Large intestine (tissue), 3 donors: ENCODE measurements at regions not wholly inside any gene's neighbourhood (a gene's known extent, or its start where the extent isn't known, plus 50 kb on each side); places are given as distances from the start of the nearest gene placed in this dataset.
A peak's percentile ranks its signal among the peaks of the same experiment; 100 is the strongest.
"Not testable (repeated sequence)": the region's sequence is repeated elsewhere in the genome, so short reads cannot be mapped to it uniquely, and the experiment has no call there.

Experiments used
- DNase-seq, 2 donors: peaks; one replicate each; pipeline versions ENCODE4 v3.0.0 to v3.0.0-alpha.2; 2013
- H3K27ac ChIP-seq: one replicate; pipeline ENCODE4 v1.5.1; 2013; ENCODE audit warnings: low read length
- H3K27me3 ChIP-seq: 2 replicates; pipeline ENCODE4 v1.6.1; 2013; ENCODE audit warnings: low read length; ENCODE audit not compliant: control insufficient read depth, insufficient read depth
- H3K36me3 ChIP-seq: 2 replicates; pipeline ENCODE4 v1.6.1; 2013; ENCODE audit warnings: low read length; ENCODE audit not compliant: control insufficient read depth, insufficient read depth
- H3K4me1 ChIP-seq: one replicate; pipeline ENCODE4 v1.6.1; 2013; ENCODE audit warnings: low read length; ENCODE audit not compliant: control insufficient read depth, insufficient read depth
- H3K4me3 ChIP-seq: one replicate; pipeline ENCODE4 v1.5.1; 2013; ENCODE audit warnings: low read length
- H3K9me3 ChIP-seq: one replicate; pipeline ENCODE4 v1.6.1; 2013; ENCODE audit warnings: mild to moderate bottlenecking, low read depth, low read length, moderate library complexity; ENCODE audit not compliant: control insufficient read depth
- WGBS: methylation state at CpG from one replicate; pipeline ENCODE4 v1.1.5; 2013; ENCODE audit warnings: low lambda C conversion rate; ENCODE audit not compliant: insufficient coverage; 5-methylcytosine and 5-hydroxymethylcytosine counted together

GRCh38 chr9:89953263-89953662 is 348.5 kb downstream of the GADD45G start:
- not testable (repeated sequence) for H3K27ac ChIP-seq, H3K36me3 ChIP-seq, H3K9me3 ChIP-seq, H3K27me3 ChIP-seq, H3K4me1 ChIP-seq, DNase-seq, H3K4me3 ChIP-seq
- WGBS: no CpG with 5 or more reads among the region's 4 CpGs

- H3K27ac ChIP-seq: no peak overlapping the region
- WGBS: no CpG with 5 or more reads among the region's 16 CpGs
- DNase-seq: no peak
- H3K36me3 ChIP-seq: no peaks in the 10 kb centered on the region
- no peaks in the 10 kb centered on the region for H3K27me3 ChIP-seq
- H3K4me3 ChIP-seq: no peak overlapping the region
- H3K9me3 ChIP-seq: peaks cover 3% of the 10 kb centered on the region
- no peaks in the 10 kb centered on the region for H3K4me1 ChIP-seq
These were observed 349.2 kb downstream of the GADD45G start for GRCh38 chr9:89953824-89954615.

GRCh38 chr9:89955144-89955543 is 350.3 kb downstream of the GADD45G start:
- no peaks in the 10 kb centered on the region for H3K4me1 ChIP-seq
- H3K27ac ChIP-seq: no peak overlapping the region
- no peak for DNase-seq
- no peak overlapping the region for H3K4me3 ChIP-seq
- H3K9me3 ChIP-seq: peaks cover 3% of the 10 kb centered on the region
- no CpG with 5 or more reads among the region's 2 CpGs for WGBS
- H3K36me3 ChIP-seq: no peaks in the 10 kb centered on the region
- H3K27me3 ChIP-seq: no peaks in the 10 kb centered on the region

GRCh38 chr9:89955626-89956025 is 350.8 kb downstream of the GADD45G start:
- WGBS: 100% methylated on average over 1 of the region's 1 CpG
- H3K4me3 ChIP-seq: no peak overlapping the region
- H3K27ac ChIP-seq: no peak overlapping the region
- no peaks in the 10 kb centered on the region for H3K4me1 ChIP-seq
- DNase-seq: no peak
- H3K36me3 ChIP-seq: no peaks in the 10 kb centered on the region
- H3K9me3 ChIP-seq: peaks cover 3% of the 10 kb centered on the region
- no peaks in the 10 kb centered on the region for H3K27me3 ChIP-seq

- Histone ChIP-seq H3K4me1 (no peaks in the 10 kb centered on the region), H3K27me3 (no peaks in the 10 kb centered on the region), H3K4me3 (no peak overlapping the region), H3K27ac (no peak overlapping the region), H3K9me3 (peaks cover 3% of the 10 kb centered on the region), H3K36me3 (no peaks in the 10 kb centered on the region)
- 84% methylated on average over 5 of the region's 5 CpGs for WGBS
- no peak for DNase-seq
These were observed 351.5 kb downstream of the GADD45G start for GRCh38 chr9:89956331-89956730.

GRCh38 chr9:89956907-89957306 is 352.1 kb downstream of the GADD45G start:
- no peak overlapping the region for H3K4me3 ChIP-seq
- H3K9me3 ChIP-seq: peaks cover 3% of the 10 kb centered on the region
- DNase-seq: no peak
- peaks cover 2% of the 10 kb centered on the region for H3K4me1 ChIP-seq
- H3K27ac ChIP-seq: no peak overlapping the region
- no peaks in the 10 kb centered on the region for H3K36me3 ChIP-seq
- H3K27me3 ChIP-seq: no peaks in the 10 kb centered on the region
- no CpG with 5 or more reads among the region's 3 CpGs for WGBS

- DNase-seq: no peak
- Histone ChIP-seq H3K27me3 (no peaks in the 10 kb centered on the region), H3K36me3 (no peaks in the 10 kb centered on the region), H3K27ac (no peak overlapping the region), H3K9me3 (no peaks in the 10 kb centered on the region), H3K4me3 (no peak overlapping the region), H3K4me1 (peaks cover 2% of the 10 kb centered on the region)
- WGBS: 100% methylated on average over 2 of the region's 11 CpGs
These were observed 353.3 kb downstream of the GADD45G start for GRCh38 chr9:89958086-89958485.

- Histone ChIP-seq H3K4me1 (peaks cover 2% of the 10 kb centered on the region), H3K4me3 (no peak overlapping the region), H3K36me3 (no peaks in the 10 kb centered on the region), H3K27me3 (no peaks in the 10 kb centered on the region), H3K9me3 (no peaks in the 10 kb centered on the region), H3K27ac (no peak overlapping the region)
- peak; percentile 36 to 50 for DNase-seq
- WGBS: 100% methylated on average over 1 of the region's 9 CpGs
These were observed 357.0 kb downstream of the GADD45G start for GRCh38 chr9:89961616-89962341.

- no CpG with 5 or more reads among the region's 3 CpGs for WGBS
- no peak for DNase-seq
These were observed 358.5 kb downstream of the GADD45G start for GRCh38 chr9:89963280-89963679.

GRCh38 chr9:89967527-89967926 is 362.7 kb downstream of the GADD45G start:
- WGBS: no CpG with 5 or more reads among the region's 2 CpGs
- H3K27me3 ChIP-seq: no peaks in the 10 kb centered on the region
- peaks cover 24% of the 10 kb centered on the region for H3K4me1 ChIP-seq
- no peak for DNase-seq
- no peak overlapping the region for H3K27ac ChIP-seq
- H3K9me3 ChIP-seq: no peaks in the 10 kb centered on the region
- H3K36me3 ChIP-seq: no peaks in the 10 kb centered on the region
- H3K4me3 ChIP-seq: no peak overlapping the region

More at GRCh38 chr9:89963280-89963679, 358.5 kb downstream of the GADD45G start:
- Histone ChIP-seq H3K36me3 (no peaks in the 10 kb centered on the region), H3K4me3 (no peak overlapping the region), H3K4me1 (peaks cover 2% of the 10 kb centered on the region), H3K27me3 (no peaks in the 10 kb centered on the region), H3K9me3 (no peaks in the 10 kb centered on the region), H3K27ac (no peak overlapping the region)
